ENCODE measurements at regions not wholly inside any gene's neighbourhood (a gene's known extent, or its start where the extent isn't known, plus 50 kb on each side); places are given as distances from the start of the nearest gene placed in this dataset.

GRCh38 chr4:180650273-180650672, 1592.9 kb upstream of the TENM3 start:
- Histone ChIP-seq H3K9me3 (ENCODE audit: control insufficient read depth, low read length) (no peaks in the 10 kb centered on the region), H3K27ac (ENCODE audit: low read depth, low read length, severe bottlenecking) (no peak overlapping the region), H3K4me1 (ENCODE audit: control insufficient read depth, insufficient read depth, low read length, poor library complexity, severe bottlenecking) (no peaks in the 10 kb centered on the region), H3K36me3 (ENCODE audit: control insufficient read depth, insufficient read depth, low read length) (no peaks in the 10 kb centered on the region), H3K4me3 (ENCODE audit: extremely low read depth, insufficient read depth, low read length, poor library complexity, severe bottlenecking) (no peak overlapping the region)
- WGBS, 2 experiments (ENCODE audit: insufficient coverage in 2 of 2), result 88 to 100% methylated on average over 1 to 2 of the region's 4 CpGs

GRCh38 chr4:180652533-180652932, 1590.7 kb upstream of the TENM3 start:
- Histone ChIP-seq H3K27ac (ENCODE audit: low read depth, low read length, severe bottlenecking) (no peak overlapping the region), H3K4me3 (ENCODE audit: extremely low read depth, insufficient read depth, low read length, poor library complexity, severe bottlenecking) (no peak overlapping the region), H3K36me3 (ENCODE audit: control insufficient read depth, insufficient read depth, low read length) (no peaks in the 10 kb centered on the region), H3K4me1 (ENCODE audit: control insufficient read depth, insufficient read depth, low read length, poor library complexity, severe bottlenecking) (no peaks in the 10 kb centered on the region), H3K9me3 (ENCODE audit: control insufficient read depth, low read length) (no peaks in the 10 kb centered on the region)
- no CpG with 5 or more reads among the region's 1 CpG for WGBS, 2 experiments (ENCODE audit: insufficient coverage in 2 of 2)

- Histone ChIP-seq H3K27ac (ENCODE audit: low read depth, low read length, severe bottlenecking) (no peak overlapping the region), H3K4me3 (ENCODE audit: extremely low read depth, insufficient read depth, low read length, poor library complexity, severe bottlenecking) (no peak overlapping the region), H3K9me3 (ENCODE audit: control insufficient read depth, low read length) (no peaks in the 10 kb centered on the region), H3K4me1 (ENCODE audit: control insufficient read depth, insufficient read depth, low read length, poor library complexity, severe bottlenecking) (no peaks in the 10 kb centered on the region), H3K36me3 (ENCODE audit: control insufficient read depth, insufficient read depth, low read length) (no peaks in the 10 kb centered on the region)
- WGBS, 2 experiments (ENCODE audit: insufficient coverage in 2 of 2), result 74 to 80% methylated on average over 3 of the region's 3 CpGs
Observed at GRCh38 chr4:180655886-180656285, 1587.3 kb upstream of the TENM3 start.

GRCh38 chr4:180657881-180658280, 1585.3 kb upstream of the TENM3 start:
- 79 to 88% methylated on average over 2 to 4 of the region's 7 CpGs for WGBS, 2 experiments (ENCODE audit: insufficient coverage in 2 of 2)

GRCh38 chr4:180664766-180665368, 1578.3 kb upstream of the TENM3 start:
- Histone ChIP-seq H3K9me3 (ENCODE audit: control insufficient read depth, low read length) (no peaks in the 10 kb centered on the region), H3K4me3 (ENCODE audit: extremely low read depth, insufficient read depth, low read length, poor library complexity, severe bottlenecking) (no peak overlapping the region), H3K36me3 (ENCODE audit: control insufficient read depth, insufficient read depth, low read length) (no peaks in the 10 kb centered on the region), H3K4me1 (ENCODE audit: control insufficient read depth, insufficient read depth, low read length, poor library complexity, severe bottlenecking) (peaks cover 3% of the 10 kb centered on the region), H3K27ac (ENCODE audit: low read depth, low read length, severe bottlenecking) (no peak overlapping the region)
- WGBS, 2 experiments (ENCODE audit: insufficient coverage in 2 of 2), result 0% methylated on average over 1 of the region's 5 CpGs

More at GRCh38 chr4:180657881-180658280, 1585.3 kb upstream of the TENM3 start:
- Histone ChIP-seq H3K36me3 (ENCODE audit: control insufficient read depth, insufficient read depth, low read length) (no peaks in the 10 kb centered on the region), H3K27ac (ENCODE audit: low read depth, low read length, severe bottlenecking) (no peak overlapping the region), H3K9me3 (ENCODE audit: control insufficient read depth, low read length) (no peaks in the 10 kb centered on the region), H3K4me3 (ENCODE audit: extremely low read depth, insufficient read depth, low read length, poor library complexity, severe bottlenecking) (no peak overlapping the region), H3K4me1 (ENCODE audit: control insufficient read depth, insufficient read depth, low read length, poor library complexity, severe bottlenecking) (no peaks in the 10 kb centered on the region)

GRCh38 chr4:180665481-180665880, 1577.7 kb upstream of the TENM3 start:
- Histone ChIP-seq H3K4me1 (ENCODE audit: control insufficient read depth, insufficient read depth, low read length, poor library complexity, severe bottlenecking) (peaks cover 3% of the 10 kb centered on the region), H3K27ac (ENCODE audit: low read depth, low read length, severe bottlenecking) (no peak overlapping the region)

GRCh38 chr4:180665994-180666824, 1577.0 kb upstream of the TENM3 start:
- 28 to 37% methylated on average over 4 to 5 of the region's 7 CpGs for WGBS, 2 experiments (ENCODE audit: insufficient coverage in 2 of 2)
- no peaks in the 10 kb centered on the region for H3K9me3 ChIP-seq (ENCODE audit: control insufficient read depth, low read length)
- H3K27ac ChIP-seq (ENCODE audit: low read depth, low read length, severe bottlenecking), result no peak overlapping the region
- no peaks in the 10 kb centered on the region for H3K36me3 ChIP-seq (ENCODE audit: control insufficient read depth, insufficient read depth, low read length)
- H3K4me3 ChIP-seq (ENCODE audit: extremely low read depth, insufficient read depth, low read length, poor library complexity, severe bottlenecking), result no peak overlapping the region
- peaks cover 3% of the 10 kb centered on the region for H3K4me1 ChIP-seq (ENCODE audit: control insufficient read depth, insufficient read depth, low read length, poor library complexity, severe bottlenecking)

More at GRCh38 chr4:180665481-180665880, 1577.7 kb upstream of the TENM3 start:
- Histone ChIP-seq H3K36me3 (ENCODE audit: control insufficient read depth, insufficient read depth, low read length) (no peaks in the 10 kb centered on the region), H3K4me3 (ENCODE audit: extremely low read depth, insufficient read depth, low read length, poor library complexity, severe bottlenecking) (no peak overlapping the region), H3K9me3 (ENCODE audit: control insufficient read depth, low read length) (no peaks in the 10 kb centered on the region)
- no CpG with 5 or more reads among the region's 2 CpGs for WGBS, 2 experiments (ENCODE audit: insufficient coverage in 2 of 2)

GRCh38 chr4:180668732-180669131, 1574.5 kb upstream of the TENM3 start:
- H3K9me3 ChIP-seq (ENCODE audit: control insufficient read depth, low read length), result no peaks in the 10 kb centered on the region

GRCh38 chr4:180669680-180670079, 1573.5 kb upstream of the TENM3 start:
- H3K4me1 ChIP-seq (ENCODE audit: control insufficient read depth, insufficient read depth, low read length, poor library complexity, severe bottlenecking), result peaks cover 3% of the 10 kb centered on the region
- WGBS, 2 experiments (ENCODE audit: insufficient coverage in 2 of 2), result 83 to 93% methylated on average over 1 to 2 of the region's 4 CpGs
- no peaks in the 10 kb centered on the region for H3K9me3 ChIP-seq (ENCODE audit: control insufficient read depth, low read length)
- no peak overlapping the region for H3K27ac ChIP-seq (ENCODE audit: low read depth, low read length, severe bottlenecking)
- H3K4me3 ChIP-seq (ENCODE audit: extremely low read depth, insufficient read depth, low read length, poor library complexity, severe bottlenecking), result no peak overlapping the region
- no peaks in the 10 kb centered on the region for H3K36me3 ChIP-seq (ENCODE audit: control insufficient read depth, insufficient read depth, low read length)

More at GRCh38 chr4:180668732-180669131, 1574.5 kb upstream of the TENM3 start:
- H3K36me3 ChIP-seq (ENCODE audit: control insufficient read depth, insufficient read depth, low read length), result no peaks in the 10 kb centered on the region
- 95% methylated on average over 12 to 13 of the region's 14 CpGs for WGBS, 2 experiments (ENCODE audit: insufficient coverage in 2 of 2)
- no peak overlapping the region for H3K27ac ChIP-seq (ENCODE audit: low read depth, low read length, severe bottlenecking)
- peaks cover 3% of the 10 kb centered on the region for H3K4me1 ChIP-seq (ENCODE audit: control insufficient read depth, insufficient read depth, low read length, poor library complexity, severe bottlenecking)
- H3K4me3 ChIP-seq (ENCODE audit: extremely low read depth, insufficient read depth, low read length, poor library complexity, severe bottlenecking), result no peak overlapping the region

GRCh38 chr4:180674619-180675358, 1568.4 kb upstream of the TENM3 start:
- Histone ChIP-seq H3K4me1 (ENCODE audit: control insufficient read depth, insufficient read depth, low read length, poor library complexity, severe bottlenecking) (no peaks in the 10 kb centered on the region), H3K36me3 (ENCODE audit: control insufficient read depth, insufficient read depth, low read length) (no peaks in the 10 kb centered on the region), H3K4me3 (ENCODE audit: extremely low read depth, insufficient read depth, low read length, poor library complexity, severe bottlenecking) (no peak overlapping the region), H3K9me3 (ENCODE audit: control insufficient read depth, low read length) (no peaks in the 10 kb centered on the region), H3K27ac (ENCODE audit: low read depth, low read length, severe bottlenecking) (no peak overlapping the region)
- 88% methylated on average over 3 of the region's 4 CpGs; no CpG with 5 or more reads in 1 of the 2 experiments for whole genome bisulfite sequencing, 2 experiments (ENCODE audit: insufficient coverage in 2 of 2)

All from mesodermal cell (in vitro differentiated cells).